Fibroblast of villous mesenchyme (primary cell): ENCODE measurements at regions not wholly inside any gene's neighbourhood (a gene's known extent, or its start where the extent isn't known, plus 50 kb on each side); places are given as distances from the start of the nearest gene placed in this dataset. TPM values are rescaled to one million over a fixed set of nuclear protein-coding genes. Genes with fewer than 3 reads are reported as not detected.

ENCODE experiments used
- DNase-seq: peaks from one replicate; pipeline ENCODE4 v3.0.0-alpha.2; 2010; ENCODE audit warnings: low read depth
- H3K4me3 ChIP-seq: 2 replicates; pipeline ENCODE4 v1.5.1; 2011; ENCODE audit warnings: low read depth, mild to moderate bottlenecking, low read length
- CTCF ChIP-seq: IDR thresholded peaks from 2 replicates; pipeline ENCODE4 v1.5.1; 2012; ENCODE audit warnings: low read depth, mild to moderate bottlenecking, low read length; ENCODE audit not compliant: insufficient read depth
- small RNA-seq: library from RNA; depleted of rRNA; stranded (forward); fragments of <200 nt; gene quantifications from one replicate; pipeline ENCODE3, GENCODE V24; 2012

- no peak for TF ChIP-seq CTCF
- no peak overlapping the region for H3K4me3 ChIP-seq
- peak; percentile 40 for DNase-seq
These were observed 74.3 kb downstream of the ETS2 start for GRCh38 chr21:38879912-38880576.

- DNase-seq, result peak; percentile 36
- no peak for TF ChIP-seq CTCF
- no peak overlapping the region for H3K4me3 ChIP-seq
These were observed 72.8 kb downstream of the ETS2 start for GRCh38 chr21:38878379-38879179.

DNA sequence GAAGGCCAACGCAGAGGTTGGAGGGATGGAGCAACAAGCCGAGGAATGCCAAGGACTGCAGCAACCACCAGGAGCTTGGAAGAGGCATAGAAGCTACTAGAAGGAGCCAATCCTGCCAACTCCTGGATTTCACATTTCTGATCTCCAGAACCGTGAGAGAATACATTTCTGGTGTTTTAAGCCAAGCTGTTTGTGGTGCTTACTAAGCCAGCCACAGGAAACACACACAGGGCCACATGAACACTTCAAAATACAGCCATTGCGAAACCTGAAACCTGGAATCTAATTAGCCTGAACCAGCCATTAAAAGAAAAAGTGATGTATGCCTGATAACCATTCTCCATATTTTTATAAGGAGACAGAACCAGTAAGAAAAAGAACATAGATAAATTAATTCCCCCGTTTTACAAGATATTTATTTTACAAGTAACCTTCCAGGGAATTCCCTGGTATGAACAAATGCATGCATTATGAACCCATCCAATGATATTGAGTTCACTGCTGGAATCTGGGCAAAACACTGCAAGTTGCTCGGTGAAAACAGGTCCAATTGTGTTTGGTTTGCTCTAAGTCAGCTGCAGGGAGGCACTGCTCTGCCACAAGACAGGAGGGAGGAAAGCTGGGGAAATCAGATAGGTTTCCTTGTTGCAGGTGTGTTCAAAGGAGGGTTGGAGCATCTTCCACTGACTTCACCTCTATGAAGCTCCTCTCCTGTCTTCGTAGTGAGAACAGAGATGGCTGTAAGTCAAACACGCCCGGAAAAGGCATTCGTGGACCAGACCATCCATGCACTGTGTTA lies 70.2 kb downstream of the ETS2 start:
- no peak for TF ChIP-seq CTCF
- peak; percentile 86 for DNase-seq
- no peak overlapping the region for H3K4me3 ChIP-seq

Small RNA genes lying in the stretch of these regions (small RNA-seq; reads per million reads assigned to genes)
- gene RF00091, result not detected
